Esophagus muscularis mucosa (tissue), 4 donors: ENCODE measurements at regions not wholly inside any gene's neighbourhood (a gene's known extent, or its start where the extent isn't known, plus 50 kb on each side); places are given as distances from the start of the nearest gene placed in this dataset.

Experiments
- DNase-seq: peaks from one replicate; pipeline ENCODE4 v3.0.0-alpha.2; 2017; ENCODE audit errors: extremely low spot score
- H3K27ac ChIP-seq, 4 donors: fragments of 200-600 bp; sonication (generic); replicated peaks in 1 of 4; 1 replicate in 3 of 4; 2 replicates in 1 of 4; pipeline ENCODE4 v1.5.1; 2016 to 2019; ENCODE audit warnings: mild to moderate bottlenecking in 1 of 4
- H3K27me3 ChIP-seq, 4 donors: fragments of 200-600 bp; sonication (generic); one replicate each; pipeline versions ENCODE4 v1.5.1 to v1.6.0; 2016 to 2019
- H3K36me3 ChIP-seq, 4 donors: fragments of 200-600 bp; sonication (generic); one replicate each; pipeline ENCODE4 v1.5.1; 2016 to 2019
- H3K4me1 ChIP-seq, 4 donors: fragments of 200-600 bp; sonication (generic); one replicate each; pipeline ENCODE4 v1.5.1; 2016 to 2019
- H3K4me3 ChIP-seq, 4 donors: fragments of 200-600 bp; sonication (generic); 1 replicate in 2 of 4; 2 replicates in 2 of 4; pipeline ENCODE4 v1.5.1; 2016 to 2019; ENCODE audit warnings: mild to moderate bottlenecking in 4 of 4, moderate library complexity in 1 of 4
- H3K9me3 ChIP-seq, 4 donors: fragments of 200-600 bp; sonication (generic); 1 replicate in 3 of 4; 2 replicates in 1 of 4; pipeline ENCODE4 v1.5.1; 2016 to 2019
- CTCF ChIP-seq, 3 experiments: fragments of 200-600 bp in 2 of 3; fragments of 450-650 bp in 1 of 3; sonication (generic) in 2 of 3; IDR thresholded peaks; one replicate each; pipeline ENCODE4 v1.5.1; 2017 to 2019; ENCODE audit warnings: antibody characterized with exemption in 3 of 3, mild to moderate bottlenecking in 2 of 3, moderate library complexity in 1 of 3
- EP300 ChIP-seq: sonication (generic); formaldehyde crosslinking; IDR thresholded peaks from one replicate; pipeline ENCODE4 v1.6.1; 2017; ENCODE audit warnings: antibody characterized with exemption
- POLR2A ChIP-seq: fragments of 450-650 bp; IDR thresholded peaks from one replicate; pipeline ENCODE4 v1.6.1; 2017; ENCODE audit warnings: antibody characterized with exemption, moderate library complexity, mild to moderate bottlenecking, low read depth
- POLR2AphosphoS5 ChIP-seq, 2 donors: sonication (generic); formaldehyde crosslinking; IDR thresholded peaks; one replicate each; pipeline ENCODE4 v1.6.1; 2017; ENCODE audit warnings: antibody characterized with exemption in 2 of 2
- WGBS: methylation state at CpG from one replicate; pipeline ENCODE4 v1.1.5; 2018; 5-methylcytosine and 5-hydroxymethylcytosine counted together
- intact Hi-C: fragments of 100-400 bp; cut with DNase I; formaldehyde crosslinking; loops from one replicate; pipeline ENCODE4 v1.15.1; 2023

GRCh38 chr6:12467706-12468670 lies 177.8 kb downstream of the EDN1 start:
- 28% methylated on average over 8 of the region's 8 CpGs for WGBS
- Histone ChIP-seq H3K4me3 (no peak overlapping the region), H3K4me1 (peaks cover 4 to 16% (median 11%) of the 10 kb centered on the region in 4 donors), H3K27me3 (no peaks in the 10 kb centered on the region), H3K27ac (peak overlapping the region in 3 of 4 donors; percentile 21 to 44 (median 28)), H3K36me3 (no peaks in the 10 kb centered on the region), H3K9me3 (no peaks in the 10 kb centered on the region)
- TF ChIP-seq POLR2AphosphoS5 (IDR thresholded peaks at IDR 0.05) (no peak), POLR2A (no peak), CTCF (IDR thresholded peaks at IDR 0.05) (no peak), EP300 (no peak)
- DNase-seq = no peak
- intact Hi-C loops = no loop called here

GRCh38 chr6:12472601-12473038 lies 182.5 kb downstream of the EDN1 start:
- no peak for DNase-seq
- no peak for TF ChIP-seq CTCF (IDR thresholded peaks at IDR 0.05)
- TF ChIP-seq POLR2AphosphoS5 (IDR thresholded peaks at IDR 0.05) = peak in 1 of 2 donors; percentile 23
- no peak for TF ChIP-seq EP300
- Histone ChIP-seq H3K9me3 (no peaks in the 10 kb centered on the region), H3K36me3 (no peaks in the 10 kb centered on the region), H3K27me3 (no peaks in the 10 kb centered on the region), H3K27ac (peak overlapping the region in 3 of 4 donors; percentile 3 to 30 (median 4)), H3K4me1 (peaks cover 10 to 26% (median 21%) of the 10 kb centered on the region in 4 donors), H3K4me3 (no peak overlapping the region)
- intact Hi-C loops = no loop called here
- WGBS = 64% methylated on average over 4 of the region's 4 CpGs

GRCh38 chr6:12473494-12473893 lies 183.3 kb downstream of the EDN1 start:
- H3K9me3 ChIP-seq = no peaks in the 10 kb centered on the region
- DNase-seq = no peak
- H3K4me3 ChIP-seq = no peak overlapping the region
- no peaks in the 10 kb centered on the region for H3K36me3 ChIP-seq
- WGBS = 67% methylated on average over 1 of the region's 1 CpG
- no peaks in the 10 kb centered on the region for H3K27me3 ChIP-seq
- peak overlapping the region in 3 of 4 donors; percentile 4 to 40 (median 20) for H3K27ac ChIP-seq
- intact Hi-C loops = no loop called here
- H3K4me1 ChIP-seq = peaks cover 6 to 17% (median 14%) of the 10 kb centered on the region in 4 donors
- no peak for TF ChIP-seq EP300
- TF ChIP-seq CTCF (IDR thresholded peaks at IDR 0.05) = no peak
- no peak for TF ChIP-seq POLR2A

GRCh38 chr6:12474167-12475140 lies 184.3 kb downstream of the EDN1 start:
- DNase-seq = no peak
- Histone ChIP-seq H3K4me3 (no peak overlapping the region), H3K27me3 (no peaks in the 10 kb centered on the region), H3K27ac (peak overlapping the region in 3 of 4 donors; percentile 4 to 40 (median 20)), H3K36me3 (no peaks in the 10 kb centered on the region), H3K4me1 (peaks cover 6 to 17% (median 12%) of the 10 kb centered on the region in 4 donors), H3K9me3 (no peaks in the 10 kb centered on the region)
- no peak for TF ChIP-seq EP300
- no peak for TF ChIP-seq CTCF (IDR thresholded peaks at IDR 0.05)
- TF ChIP-seq POLR2AphosphoS5 (IDR thresholded peaks at IDR 0.05) = no peak
- TF ChIP-seq POLR2A = no peak
- intact Hi-C loops = no loop called here
- 83% methylated on average over 7 of the region's 7 CpGs for WGBS
